K562 (cell line): ENCODE measurements at regions not wholly inside any gene's neighbourhood (a gene's known extent, or its start where the extent isn't known, plus 50 kb on each side); places are given as distances from the start of the nearest gene placed in this dataset.

Experiments
- ATAC-seq: fragments of 200-7000 bp; cut with Tn5 transposase; 3 replicates; pipeline ENCODE4 v1.9.1; 2020; ENCODE audit warnings: moderate library complexity
- BruUV-seq: library from RNA; stranded (reverse); fragments of 400-500 nt; replicated peaks from 2 replicates; lab custom pipeline; 2021; lab: Mats Ljungman, UMichigan
- CTCF ChIA-PET: fragments of 300-600 bp; formaldehyde crosslinking; extraction: SDS; loops from one replicate; lab custom pipeline; 2021; ENCODE audit warnings: low intra/inter-chr PET ratio; lab: Yijun Ruan, JAX
- POLR2A ChIA-PET: fragments of 300-600, 350-650 bp; sonication (Branson Sonifier 250); formaldehyde crosslinking; extraction: SDS; loops from one replicate; lab custom pipeline; 2021; ENCODE audit warnings: antibody characterized with exemption, inconsistent platforms; lab: Yijun Ruan, JAX
- DNase-seq, 4 experiments: peaks; one replicate each; pipeline versions ENCODE4 v3.0.0 to v3.0.0-alpha.2; 2011 to 2018; ENCODE audit warnings: low spot score in 3 of 4, mixed read lengths in 3 of 4; ENCODE audit errors: extremely low read depth in 1 of 4
- FAIRE-seq: peaks from 2 replicates; lab custom pipeline; 2011; peaks lifted over from hg19 to GRCh38; lab: Jason Lieb, UNC
- H2AFZ ChIP-seq: 2 replicates; pipeline ENCODE4 v1.6.0; 2011; ENCODE audit warnings: low read depth, low read length, control low read depth, inconsistent platforms
- H3K27ac ChIP-seq: fragments of 200-600 bp; 3 replicates; pipeline ENCODE4 v1.8.0; 2011; ENCODE audit warnings: low read depth, mild to moderate bottlenecking, control low read depth, inconsistent platforms, low read length, moderate library complexity, mixed read lengths; ENCODE audit errors: extremely low read depth
- H3K27me3 ChIP-seq, 2 experiments: fragments of 300-600 bp in 1 of 2; 2 replicates in 1 of 2; 3 replicates in 1 of 2; pipeline versions ENCODE4 v1.6.0 to v1.8.0; 2011; ENCODE audit warnings: inconsistent platforms in 2 of 2, low read length in 2 of 2, mild to moderate bottlenecking in 1 of 2, mixed read lengths in 1 of 2, moderate library complexity in 1 of 2; ENCODE audit not compliant: control insufficient read depth in 2 of 2, insufficient read depth in 2 of 2
- H3K36me3 ChIP-seq: fragments of 300-600 bp; 3 replicates; pipeline ENCODE4 v1.8.0; 2011; ENCODE audit warnings: mild to moderate bottlenecking, low read length, inconsistent platforms; ENCODE audit not compliant: control insufficient read depth, insufficient read depth
- H3K4me1 ChIP-seq, 2 experiments: fragments of 200-600 bp in 1 of 2; replicated peaks in 1 of 2; 2 replicates in 1 of 2; 3 replicates in 1 of 2; pipeline versions ENCODE4 v1.5.1 to v1.8.0; 2011; ENCODE audit warnings: inconsistent platforms in 2 of 2, low read length in 2 of 2, mild to moderate bottlenecking in 1 of 2, mixed read lengths in 1 of 2, moderate library complexity in 1 of 2; ENCODE audit not compliant: control insufficient read depth in 2 of 2, insufficient read depth in 2 of 2
- H3K4me2 ChIP-seq: 2 replicates; pipeline ENCODE4 v1.6.1; 2011; ENCODE audit warnings: low read length, control low read depth, inconsistent platforms, mixed read lengths; ENCODE audit not compliant: insufficient read depth
- H3K4me3 ChIP-seq: fragments of 200-600 bp; sonication (generic), shearing (Covaris generic); 2 replicates; pipeline ENCODE4 v1.5.1; 2016; ENCODE audit warnings: control low read depth, inconsistent platforms
- H3K79me2 ChIP-seq: fragments of 200-600 bp; 3 replicates; pipeline ENCODE4 v1.8.0; 2011; ENCODE audit warnings: low read length, inconsistent platforms; ENCODE audit not compliant: control insufficient read depth, insufficient read depth
- H3K9ac ChIP-seq, 2 experiments: 2 replicates each; pipeline versions ENCODE4 v1.6.0 to v1.6.1; 2011; ENCODE audit warnings: low read depth in 2 of 2, low read length in 2 of 2, control low read depth in 1 of 2, inconsistent platforms in 1 of 2, mild to moderate bottlenecking in 1 of 2, mixed read lengths in 1 of 2; ENCODE audit not compliant: insufficient read depth in 1 of 2
- H3K9me1 ChIP-seq: one replicate; pipeline ENCODE4 v1.6.0; 2011; ENCODE audit warnings: inconsistent platforms, mild to moderate bottlenecking, low read length, moderate library complexity; ENCODE audit not compliant: control insufficient read depth, insufficient read depth
- H3K9me3 ChIP-seq: replicated peaks from 2 replicates; pipeline ENCODE4 v1.5.1; 2011; ENCODE audit warnings: low read depth, low read length, inconsistent platforms; ENCODE audit not compliant: control insufficient read depth, insufficient read depth
- H4K20me1 ChIP-seq: replicated peaks from 2 replicates; pipeline ENCODE4 v1.6.1; 2011; ENCODE audit warnings: low read length, inconsistent platforms, mixed read lengths; ENCODE audit not compliant: control insufficient read depth, insufficient read depth
- GTF2F1 ChIP-seq: IDR thresholded peaks from 2 replicates; pipeline ENCODE4 v1.6.1; 2011; ENCODE audit warnings: low read depth, low read length, improper control_type of control experiment
- KDM2B ChIP-seq: fragments of 250-450 bp; sonication (Bioruptor Pico); IDR thresholded peaks from 2 replicates; pipeline ENCODE4 v1.8.0; 2021; ENCODE audit warnings: mild to moderate bottlenecking, moderate library complexity
- MTF1 ChIP-seq: fragments of 250-450 bp; sonication (Bioruptor Pico); IDR thresholded peaks from 2 replicates; pipeline ENCODE4 v1.9.0; 2021; ENCODE audit warnings: moderate library complexity, mild to moderate bottlenecking, inconsistent platforms, borderline replicate concordance
- NR4A1 ChIP-seq, 2 experiments: fragments of 250-450 bp in 1 of 2; fragments of 450-650 bp in 1 of 2; sonication (Bioruptor Pico) in 1 of 2; IDR thresholded peaks; 2 replicates each; pipeline versions ENCODE4 v1.4.0 to v1.6.1; 2016 to 2020; ENCODE audit warnings: mild to moderate bottlenecking in 2 of 2, missing compliant biosample characterization in 1 of 2, missing genetic modification characterization in 1 of 2, moderate library complexity in 1 of 2
- POLR3G ChIP-seq: IDR thresholded peaks from 2 replicates; pipeline ENCODE4 v1.6.1; 2011; ENCODE audit not compliant: insufficient read length, insufficient replicate concordance; ENCODE audit errors: extremely low read depth
- SMC3 ChIP-seq: conservative IDR thresholded peaks from 2 replicates; pipeline ENCODE4 v1.6.1; 2011; ENCODE audit warnings: low read depth, low read length, improper control_type of control experiment; ENCODE audit not compliant: insufficient read depth
- ZNF23 ChIP-seq: fragments of 250-450 bp; sonication (Bioruptor Pico); IDR thresholded peaks from 2 replicates; pipeline ENCODE4 v1.4.0; 2020; ENCODE audit warnings: mild to moderate bottlenecking
- ZNF239 ChIP-seq: fragments of 250-450 bp; sonication (Bioruptor Pico); IDR thresholded peaks from 2 replicates; pipeline ENCODE4 v1.4.0; 2020; ENCODE audit warnings: mild to moderate bottlenecking
- ZNF311 ChIP-seq: fragments of 250-450 bp; sonication (Bioruptor Pico); IDR thresholded peaks from 2 replicates; pipeline ENCODE4 v1.4.0; 2020; ENCODE audit warnings: mild to moderate bottlenecking, moderate library complexity
- ZNF347 ChIP-seq: fragments of 450-650 bp; formaldehyde crosslinking; IDR thresholded peaks from 2 replicates; pipeline ENCODE4 v1.4.0; 2020; ENCODE audit warnings: low read depth, mild to moderate bottlenecking, moderate library complexity
- ZNF766 ChIP-seq: fragments of 200-800 bp; sonication (Bioruptor generic); conservative IDR thresholded peaks from 2 replicates; pipeline ENCODE4 v1.6.1; 2016; ENCODE audit warnings: missing genetic modification characterization, missing compliant biosample characterization
- WGBS: fragments of 100-300 bp; shearing (Covaris generic); methylation state at CpG from one replicate; pipeline ENCODE4 v1.1.6; 2016; ENCODE audit warnings: low coverage, mixed read lengths; ENCODE audit not compliant: insufficient coverage; ENCODE audit errors: missing lambda C conversion rate; 5-methylcytosine and 5-hydroxymethylcytosine counted together
- in situ Hi-C: fragments of 300-500 bp; cut with MboI; formaldehyde crosslinking; loops from 4 replicates; pipeline ENCODE4 v1.15.0; 2018; ENCODE audit warnings: inconsistent platforms, mixed read lengths
- intact Hi-C: fragments of 100-400 bp; cut with micrococcal nuclease; formaldehyde crosslinking; loops from 2 replicates; pipeline ENCODE4 v1.14.2; 2022
- TF ChIP-seq, protein P1 (sequence below): fragments of 250-450 bp; sonication (Bioruptor Pico); IDR thresholded peaks from 2 replicates; pipeline ENCODE4 v1.5.1; 2021; ENCODE audit warnings: mild to moderate bottlenecking
- TF ChIP-seq, protein P2 (sequence below): sonication (generic); formaldehyde crosslinking; IDR thresholded peaks from 2 replicates; pipeline ENCODE4 v1.8.0; 2022; ENCODE audit warnings: mild to moderate bottlenecking, low read depth, missing genetic modification reagents
- TF ChIP-seq, protein P3 (sequence below): sonication (generic); formaldehyde crosslinking; IDR thresholded peaks from 2 replicates; pipeline ENCODE4 v1.4.0; 2020; ENCODE audit warnings: mild to moderate bottlenecking, missing genetic modification reagents

DNA sequence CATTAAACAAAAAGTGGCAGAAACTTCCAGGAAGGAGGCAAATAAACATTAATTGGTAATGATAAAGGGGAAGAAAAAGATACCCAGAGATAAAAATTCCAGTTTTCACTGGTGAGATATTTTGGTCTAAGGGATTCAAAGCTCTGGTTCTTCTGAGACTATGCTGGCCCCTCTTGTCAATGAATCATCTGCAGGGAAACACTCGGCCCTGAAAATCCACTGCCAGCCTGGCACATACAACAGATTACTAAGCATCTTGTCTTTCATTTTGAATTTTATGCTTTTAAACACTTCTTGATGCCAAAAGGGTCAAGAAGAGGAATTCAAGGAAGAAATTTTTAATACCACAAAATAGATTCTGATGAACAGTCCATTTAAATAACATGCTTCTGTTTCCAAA, 1603.8 kb upstream of the ZEB2 start (continued):
- TF ChIP-seq, protein P1, sequence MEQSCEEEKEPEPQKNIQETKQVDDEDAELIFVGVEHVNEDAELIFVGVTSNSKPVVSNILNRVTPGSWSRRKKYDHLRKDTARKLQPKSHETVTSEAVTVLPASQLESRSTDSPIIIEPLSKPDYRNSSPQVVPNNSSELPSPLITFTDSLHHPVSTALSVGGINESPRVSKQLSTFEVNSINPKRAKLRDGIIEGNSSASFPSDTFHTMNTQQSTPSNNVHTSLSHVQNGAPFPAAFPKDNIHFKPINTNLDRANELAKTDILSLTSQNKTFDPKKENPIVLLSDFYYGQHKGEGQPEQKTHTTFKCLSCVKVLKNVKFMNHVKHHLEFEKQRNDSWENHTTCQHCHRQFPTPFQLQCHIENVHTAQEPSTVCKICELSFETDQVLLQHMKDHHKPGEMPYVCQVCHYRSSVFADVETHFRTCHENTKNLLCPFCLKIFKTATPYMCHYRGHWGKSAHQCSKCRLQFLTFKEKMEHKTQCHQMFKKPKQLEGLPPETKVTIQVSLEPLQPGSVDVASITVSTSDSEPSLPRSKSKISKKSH (CRISPR knock-in tag): no peak
- TF ChIP-seq ZNF239 (CRISPR knock-in tag) (no peak), ZNF347 (CRISPR knock-in tag) (no peak), NR4A1 (CRISPR knock-in tag; IDR thresholded peaks at IDR 0.05) (no peak), NR4A1 (tag; IDR thresholded peaks at IDR 0.05) (no peak), ZNF311 (CRISPR knock-in tag) (no peak), ZNF23 (CRISPR knock-in tag) (no peak), MTF1 (CRISPR knock-in tag) (no peak), POLR3G (no peak)
- TF ChIP-seq, protein P2, sequence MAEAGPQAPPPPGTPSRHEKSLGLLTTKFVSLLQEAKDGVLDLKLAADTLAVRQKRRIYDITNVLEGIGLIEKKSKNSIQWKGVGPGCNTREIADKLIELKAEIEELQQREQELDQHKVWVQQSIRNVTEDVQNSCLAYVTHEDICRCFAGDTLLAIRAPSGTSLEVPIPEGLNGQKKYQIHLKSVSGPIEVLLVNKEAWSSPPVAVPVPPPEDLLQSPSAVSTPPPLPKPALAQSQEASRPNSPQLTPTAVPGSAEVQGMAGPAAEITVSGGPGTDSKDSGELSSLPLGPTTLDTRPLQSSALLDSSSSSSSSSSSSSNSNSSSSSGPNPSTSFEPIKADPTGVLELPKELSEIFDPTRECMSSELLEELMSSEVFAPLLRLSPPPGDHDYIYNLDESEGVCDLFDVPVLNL (CRISPR knock-in tag): no peak
- TF ChIP-seq, all 486 proteins: peak for 0

DNA sequence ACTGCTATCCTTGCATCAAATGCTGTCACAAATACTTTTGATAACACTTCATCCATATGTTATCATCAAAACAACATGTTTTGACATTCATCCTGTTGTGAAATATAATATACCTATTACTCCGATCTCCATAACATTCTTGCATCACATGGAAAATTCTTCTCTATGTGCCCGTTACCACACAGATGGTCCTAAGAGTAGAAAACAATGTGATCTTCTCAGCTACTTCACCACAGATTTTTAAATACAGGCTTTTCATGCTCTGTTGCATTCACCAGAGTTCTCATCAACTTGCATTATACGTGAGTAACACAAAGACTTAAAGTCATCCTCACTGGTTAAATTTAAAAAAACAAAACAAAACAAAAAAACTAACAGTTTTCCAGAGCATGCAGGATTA, 1603.3 kb upstream of the ZEB2 start:
- no peaks in the 10 kb centered on the region for H4K20me1 ChIP-seq
- H3K4me1 ChIP-seq: no peaks in the 10 kb centered on the region
- ChIA-PET POLR2A (no interaction called here), CTCF (no interaction called here)
- H3K36me3 ChIP-seq: no peaks in the 10 kb centered on the region
- H3K4me2 ChIP-seq: no peak overlapping the region
- H2AFZ ChIP-seq: no peak overlapping the region
- no peak overlapping the region for H3K9ac ChIP-seq
- DNase-seq (no peak), FAIRE-seq (no peak), ATAC-seq (no peak)
- no peaks in the 10 kb centered on the region for H3K9me3 ChIP-seq
- intact Hi-C loops: no loop called here
- BruUV-seq: no TSS peak
- no peaks in the 10 kb centered on the region for H3K79me2 ChIP-seq
- no peak overlapping the region for H3K27ac ChIP-seq
- no peak overlapping the region for H3K4me3 ChIP-seq
- in situ Hi-C loops: no loop called here
- H3K27me3 ChIP-seq: no peaks in the 10 kb centered on the region
- WGBS: 14% methylated on average over 3 of the region's 3 CpGs
- no peaks in the 10 kb centered on the region for H3K9me1 ChIP-seq
- TF ChIP-seq KDM2B (CRISPR knock-in tag) (no peak), ZNF766 (CRISPR knock-in tag) (no peak), SMC3 (no peak), GTF2F1 (no peak)
- TF ChIP-seq, protein P3, sequence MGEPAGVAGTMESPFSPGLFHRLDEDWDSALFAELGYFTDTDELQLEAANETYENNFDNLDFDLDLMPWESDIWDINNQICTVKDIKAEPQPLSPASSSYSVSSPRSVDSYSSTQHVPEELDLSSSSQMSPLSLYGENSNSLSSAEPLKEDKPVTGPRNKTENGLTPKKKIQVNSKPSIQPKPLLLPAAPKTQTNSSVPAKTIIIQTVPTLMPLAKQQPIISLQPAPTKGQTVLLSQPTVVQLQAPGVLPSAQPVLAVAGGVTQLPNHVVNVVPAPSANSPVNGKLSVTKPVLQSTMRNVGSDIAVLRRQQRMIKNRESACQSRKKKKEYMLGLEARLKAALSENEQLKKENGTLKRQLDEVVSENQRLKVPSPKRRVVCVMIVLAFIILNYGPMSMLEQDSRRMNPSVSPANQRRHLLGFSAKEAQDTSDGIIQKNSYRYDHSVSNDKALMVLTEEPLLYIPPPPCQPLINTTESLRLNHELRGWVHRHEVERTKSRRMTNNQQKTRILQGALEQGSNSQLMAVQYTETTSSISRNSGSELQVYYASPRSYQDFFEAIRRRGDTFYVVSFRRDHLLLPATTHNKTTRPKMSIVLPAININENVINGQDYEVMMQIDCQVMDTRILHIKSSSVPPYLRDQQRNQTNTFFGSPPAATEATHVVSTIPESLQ (CRISPR knock-in tag): no peak
